Naive thymus-derived CD4-positive, alpha-beta T cell (primary cell): ENCODE measurements at regions not wholly inside any gene's neighbourhood (a gene's known extent, or its start where the extent isn't known, plus 50 kb on each side); places are given as distances from the start of the nearest gene placed in this dataset.

ENCODE experiments used
- ATAC-seq: fragments of 150-1000 bp; cut with Tn5 transposase; 2 replicates; pipeline ENCODE4 v1.10.0; 2021; ENCODE audit warnings: mild to moderate bottlenecking, moderate library complexity
- CTCF ChIA-PET: fragments of 350-600 bp; sonication (Branson Sonifier 250); formaldehyde crosslinking; loops from one replicate; lab custom pipeline; 2021; ENCODE audit warnings: antibody characterized with exemption; lab: Charles Lee
- POLR2A ChIA-PET: fragments of 350-600 bp; sonication (Branson Sonifier 250); formaldehyde crosslinking; loops from one replicate; lab custom pipeline; 2021; ENCODE audit warnings: antibody characterized with exemption, inconsistent platforms; lab: Charles Lee
- DNase-seq, 9 donors: peaks; one replicate each; pipeline versions ENCODE4 v3.0.0 to v3.0.0-alpha.2; 2020 to 2022; ENCODE audit warnings: mixed read lengths in 1 of 9
- H3K27ac ChIP-seq: one replicate; pipeline ENCODE4 v1.7.0; 2013; ENCODE audit warnings: mild to moderate bottlenecking, low read depth, low read length, moderate library complexity
- H3K27me3 ChIP-seq, 2 donors: one replicate each; pipeline ENCODE4 v1.7.0; 2013; ENCODE audit warnings: low read length in 2 of 2, mild to moderate bottlenecking in 2 of 2, moderate library complexity in 2 of 2; ENCODE audit not compliant: control insufficient read depth in 2 of 2, insufficient read depth in 2 of 2
- H3K36me3 ChIP-seq, 3 experiments: 1 replicate in 2 of 3; 2 replicates in 1 of 3; pipeline ENCODE4 v1.7.0; 2013; ENCODE audit warnings: low read length in 3 of 3, mild to moderate bottlenecking in 3 of 3, moderate library complexity in 1 of 3; ENCODE audit not compliant: insufficient read depth in 3 of 3, control insufficient read depth in 2 of 3
- H3K4me1 ChIP-seq, 2 donors: one replicate each; pipeline ENCODE4 v1.7.0; 2013; ENCODE audit warnings: low read length in 2 of 2, mild to moderate bottlenecking in 2 of 2, moderate library complexity in 1 of 2; ENCODE audit not compliant: control insufficient read depth in 2 of 2, insufficient read depth in 2 of 2
- H3K4me3 ChIP-seq: 2 replicates; pipeline ENCODE4 v1.7.0; 2013; ENCODE audit warnings: mild to moderate bottlenecking, low read length
- H3K9me3 ChIP-seq, 3 experiments: 1 replicate in 2 of 3; 2 replicates in 1 of 3; pipeline ENCODE4 v1.7.0; 2013; ENCODE audit warnings: low read length in 3 of 3; ENCODE audit not compliant: control insufficient read depth in 2 of 3
- H3K27ac Mint-ChIP-seq, 9 donors: one replicate each; pipeline ENCODE4 v1.8.0; 2020 to 2022; ENCODE audit warnings: mixed read lengths in 9 of 9, mild to moderate bottlenecking in 8 of 9, moderate library complexity in 5 of 9, inconsistent platforms in 2 of 9
- H3K27me3 Mint-ChIP-seq, 5 donors: one replicate each; pipeline ENCODE4 v1.8.0; 2021 to 2022; ENCODE audit warnings: mixed read lengths in 5 of 5, mild to moderate bottlenecking in 1 of 5
- H3K36me3 Mint-ChIP-seq, 5 donors: one replicate each; pipeline ENCODE4 v1.8.0; 2020 to 2022; ENCODE audit warnings: mixed read lengths in 5 of 5, mild to moderate bottlenecking in 3 of 5, inconsistent platforms in 1 of 5
- H3K4me1 Mint-ChIP-seq, 7 donors: one replicate each; pipeline ENCODE4 v1.8.0; 2020 to 2022; ENCODE audit warnings: mixed read lengths in 7 of 7, mild to moderate bottlenecking in 3 of 7, inconsistent platforms in 1 of 7
- H3K4me3 Mint-ChIP-seq, 10 donors: one replicate each; pipeline ENCODE4 v1.8.0; 2020 to 2022; ENCODE audit warnings: mild to moderate bottlenecking in 10 of 10, mixed read lengths in 10 of 10, moderate library complexity in 6 of 10, inconsistent platforms in 2 of 10
- H3K9me3 Mint-ChIP-seq, 11 donors: one replicate each; pipeline ENCODE4 v1.8.0; 2020 to 2022; ENCODE audit warnings: mixed read lengths in 11 of 11, mild to moderate bottlenecking in 4 of 11, inconsistent platforms in 1 of 11, moderate library complexity in 1 of 11
- intact Hi-C, 2 donors: fragments of 100-400 bp; cut with micrococcal nuclease; formaldehyde crosslinking; loops; one replicate each; pipeline ENCODE4 v1.15.1; 2023

DNA sequence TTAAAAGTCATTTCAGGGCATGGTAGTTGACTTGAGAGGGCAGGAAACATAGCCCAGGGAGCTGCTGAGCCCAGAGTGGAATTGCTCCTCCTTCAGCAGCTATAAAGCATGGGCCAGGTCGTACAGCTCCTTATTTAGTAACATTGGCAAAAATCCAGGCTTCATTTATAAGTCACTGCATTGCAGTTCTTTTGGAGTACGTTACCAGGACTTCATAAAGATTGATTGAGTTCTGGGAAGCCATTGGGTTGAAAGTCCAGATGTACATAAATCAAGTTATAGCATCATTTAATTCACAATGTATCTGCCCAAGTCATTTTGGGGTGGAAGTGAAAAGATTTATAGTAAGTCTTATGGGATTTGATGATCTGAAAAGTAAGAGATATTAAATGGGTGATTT lies 53.0 kb upstream of the ANKEF1 start:
- Histone ChIP-seq H3K27ac (no peak overlapping the region), H3K36me3 (no peaks in the 10 kb centered on the region), H3K4me1 (no peaks in the 10 kb centered on the region), H3K9me3 (no peaks in the 10 kb centered on the region), H3K27me3 (no peaks in the 10 kb centered on the region), H3K4me3 (no peak overlapping the region)
- no peaks in the 10 kb centered on the region for H3K36me3 Mint-ChIP-seq
- H3K27me3 Mint-ChIP-seq = peaks cover 5 to 11% (median 9%) of the 10 kb centered on the region in 5 donors
- no peak for DNase-seq
- no peak overlapping the region for H3K4me3 Mint-ChIP-seq
- peaks cover 0 to 4% (median 0%) of the 10 kb centered on the region in 7 donors for H3K4me1 Mint-ChIP-seq
- ChIA-PET CTCF (interaction anchor here (0.5 to 6.6 kb wide), 3 partner anchors 109 to 1060 kb away, joined by 3 to 85 read pairs (median 56); no protein-coding TSS in a partner anchor), POLR2A (no interaction called here)
- no peak for ATAC-seq
- intact Hi-C loops = no loop called here
- H3K9me3 Mint-ChIP-seq = no peaks in the 10 kb centered on the region
- no peak overlapping the region for H3K27ac Mint-ChIP-seq

DNA sequence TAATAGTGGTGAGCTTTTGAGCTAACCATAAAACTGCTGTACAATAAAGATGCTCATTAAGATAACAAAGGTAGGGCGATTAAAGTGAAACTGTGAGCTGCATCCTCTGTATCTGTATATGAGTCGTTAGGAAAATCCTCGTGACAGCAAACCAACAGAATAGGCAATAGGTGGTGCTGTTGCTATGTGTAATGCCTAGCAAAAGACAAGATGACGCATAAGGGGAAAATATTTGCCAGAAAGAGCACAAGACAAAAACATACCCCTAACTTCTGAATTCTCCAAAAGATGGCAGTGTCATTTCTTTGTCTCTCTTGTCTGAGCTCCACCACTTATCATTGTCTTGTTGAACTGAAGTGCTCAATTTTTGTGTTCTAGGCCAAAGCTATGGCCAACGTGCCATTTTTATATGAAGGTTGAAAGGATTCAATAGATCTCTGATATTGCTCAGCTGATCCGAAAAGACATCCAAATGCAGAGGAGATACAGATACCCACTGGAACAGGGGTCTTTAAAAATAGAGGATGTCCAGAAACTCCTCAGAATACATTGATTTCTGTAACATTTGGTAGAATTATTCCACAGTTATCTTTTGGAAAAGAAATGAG lies 56.3 kb upstream of the ANKEF1 start:
- peak; percentile 93 for ATAC-seq
- Histone ChIP-seq H3K27ac (no peak overlapping the region), H3K4me3 (no peak overlapping the region), H3K36me3 (no peaks in the 10 kb centered on the region), H3K27me3 (no peaks in the 10 kb centered on the region), H3K9me3 (no peaks in the 10 kb centered on the region), H3K4me1 (no peaks in the 10 kb centered on the region)
- CTCF ChIA-PET = interaction anchor here (0.6 to 6.6 kb wide), 12 partner anchors 8 to 463 kb away, joined by 3 to 85 read pairs (median 3); no protein-coding TSS in a partner anchor
- Mint-ChIP-seq H3K9me3 (no peaks in the 10 kb centered on the region), H3K4me1 (peaks cover 0 to 4% (median 0%) of the 10 kb centered on the region in 7 donors), H3K36me3 (no peaks in the 10 kb centered on the region), H3K4me3 (no peak overlapping the region), H3K27ac (peak overlapping the region in 1 of 9 donors; percentile 73), H3K27me3 (peaks cover 0 to 15% (median 6%) of the 10 kb centered on the region in 5 donors)
- intact Hi-C loops = loop anchor here (1.0 to 5.0 kb wide), 9 partner anchors 112 to 1227 kb away; partner anchors contain the start of genes MKKS (in 1 of the 2), SLX4IP (in 1 of the 2) and SNAP25 (in 1 of the 2)
- peak in 7 of 9 donors; percentile 46 to 73 (median 60) for DNase-seq
- POLR2A ChIA-PET = no interaction called here

DNA sequence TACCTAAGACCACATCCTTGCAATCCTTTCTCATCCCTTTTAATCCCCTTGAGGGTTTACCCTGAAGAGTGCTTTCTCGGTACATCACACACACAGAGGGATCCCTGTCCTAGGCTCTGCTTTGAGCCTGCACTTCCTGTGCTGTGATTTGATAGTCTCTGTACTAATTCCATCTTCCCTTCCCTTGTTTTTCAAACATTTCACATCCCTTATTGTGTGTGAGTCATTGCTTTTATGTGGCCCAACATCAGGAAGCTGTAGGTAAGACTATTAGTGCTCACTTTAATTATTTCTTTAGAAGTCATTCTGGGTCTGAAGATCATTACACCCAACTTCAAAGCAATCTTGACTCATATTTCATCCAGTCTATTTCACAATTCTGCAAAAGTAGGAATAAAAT lies 57.2 kb upstream of the ANKEF1 start:
- H3K36me3 ChIP-seq = no peaks in the 10 kb centered on the region
- ChIA-PET POLR2A (interaction anchor here (0.5 kb wide), 1 partner anchor 64 kb away, joined by 4 read pairs; no protein-coding TSS in a partner anchor), CTCF (interaction anchor here (0.6 to 6.6 kb wide), 9 partner anchors 8 to 450 kb away, joined by 3 to 85 read pairs (median 4); no protein-coding TSS in a partner anchor)
- Mint-ChIP-seq H3K4me3 (no peak overlapping the region), H3K27me3 (peaks cover 0 to 15% (median 8%) of the 10 kb centered on the region in 5 donors), H3K36me3 (no peaks in the 10 kb centered on the region), H3K27ac (peak overlapping the region in 1 of 9 donors; percentile 5), H3K9me3 (no peaks in the 10 kb centered on the region), H3K4me1 (peaks cover 0 to 4% (median 0%) of the 10 kb centered on the region in 7 donors)
- ATAC-seq = no peak
- H3K27ac ChIP-seq = no peak overlapping the region
- H3K27me3 ChIP-seq = no peaks in the 10 kb centered on the region
- H3K4me3 ChIP-seq = no peak overlapping the region
- no peaks in the 10 kb centered on the region for H3K4me1 ChIP-seq
- no peaks in the 10 kb centered on the region for H3K9me3 ChIP-seq
- intact Hi-C loops = loop anchor here (1.0 to 5.0 kb wide), 9 partner anchors 113 to 1228 kb away; partner anchors contain the start of genes MKKS (in 1 of the 2), SLX4IP (in 1 of the 2) and SNAP25 (in 1 of the 2)
- DNase-seq = no peak

DNA sequence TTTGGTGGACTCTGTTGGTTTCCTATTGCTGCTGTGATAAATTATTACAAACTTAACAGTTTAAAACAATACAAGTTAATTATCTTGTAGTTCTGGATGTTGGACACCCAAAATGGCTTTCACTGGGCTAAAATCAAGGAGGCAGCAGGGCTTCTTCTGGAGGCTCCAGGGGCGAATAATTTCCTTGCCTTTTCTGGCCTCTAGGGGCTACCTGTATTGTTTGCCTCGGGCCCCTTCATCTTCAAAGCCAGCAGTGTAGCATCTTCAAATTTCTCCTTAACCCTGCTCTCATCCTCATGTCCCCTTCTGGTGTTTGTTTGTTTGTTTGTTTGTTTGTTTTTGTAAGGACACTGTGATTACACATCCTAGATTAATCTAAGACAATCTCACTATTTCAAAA lies 60.5 kb upstream of the ANKEF1 start:
- DNase-seq = no peak
- Histone ChIP-seq H3K4me3 (no peak overlapping the region), H3K27me3 (peaks cover 0 to 4% of the 10 kb centered on the region in 2 donors), H3K36me3 (no peaks in the 10 kb centered on the region), H3K9me3 (no peaks in the 10 kb centered on the region), H3K27ac (no peak overlapping the region), H3K4me1 (no peaks in the 10 kb centered on the region)
- peaks cover 0 to 4% (median 0%) of the 10 kb centered on the region in 7 donors for H3K4me1 Mint-ChIP-seq
- no peak for ATAC-seq
- POLR2A ChIA-PET = no interaction called here
- H3K36me3 Mint-ChIP-seq = no peaks in the 10 kb centered on the region
- H3K9me3 Mint-ChIP-seq = no peaks in the 10 kb centered on the region
- CTCF ChIA-PET = interaction anchor here (0.6 to 1.0 kb wide), 2 partner anchors 118 to 233 kb away, joined by 3 to 4 read pairs; no protein-coding TSS in a partner anchor
- peaks cover 0 to 24% (median 12%) of the 10 kb centered on the region in 5 donors for H3K27me3 Mint-ChIP-seq
- intact Hi-C loops = no loop called here
- no peak overlapping the region for H3K27ac Mint-ChIP-seq
- no peak overlapping the region for H3K4me3 Mint-ChIP-seq

DNA sequence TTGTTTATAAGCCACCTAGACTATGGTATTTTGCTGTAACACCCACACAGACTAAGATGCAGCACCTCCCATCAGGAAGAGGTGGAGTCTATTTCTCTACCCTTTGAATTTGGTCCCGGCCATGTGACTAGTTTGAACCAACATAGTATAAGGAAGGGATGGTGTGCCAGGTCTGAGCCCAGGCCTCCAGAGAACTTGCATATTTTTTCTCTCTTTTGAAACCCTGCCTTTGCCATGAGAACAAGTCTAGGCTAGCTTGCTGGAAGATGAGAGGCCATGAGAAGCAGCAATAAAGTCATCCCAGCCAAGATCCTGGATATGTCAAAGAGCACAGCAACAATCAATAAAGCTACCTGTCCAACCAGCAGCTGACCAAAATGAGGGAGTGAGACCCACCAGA lies 63.0 kb upstream of the ANKEF1 start:
- H3K27me3 ChIP-seq = peaks cover 0 to 4% of the 10 kb centered on the region in 2 donors
- H3K27ac ChIP-seq = no peak overlapping the region
- H3K36me3 ChIP-seq = no peaks in the 10 kb centered on the region
- intact Hi-C loops = no loop called here
- ChIA-PET CTCF (no interaction called here), POLR2A (no interaction called here)
- no peak overlapping the region for H3K4me3 ChIP-seq
- H3K4me1 Mint-ChIP-seq = peaks cover 0 to 1% (median 0%) of the 10 kb centered on the region in 7 donors
- peaks cover 0 to 28% (median 11%) of the 10 kb centered on the region in 5 donors for H3K27me3 Mint-ChIP-seq
- no peak for ATAC-seq
- no peak overlapping the region for H3K4me3 Mint-ChIP-seq
- H3K9me3 ChIP-seq = no peaks in the 10 kb centered on the region
- H3K27ac Mint-ChIP-seq = no peak overlapping the region
- DNase-seq = no peak
- no peaks in the 10 kb centered on the region for H3K36me3 Mint-ChIP-seq
- H3K9me3 Mint-ChIP-seq = no peaks in the 10 kb centered on the region
- no peaks in the 10 kb centered on the region for H3K4me1 ChIP-seq

DNA sequence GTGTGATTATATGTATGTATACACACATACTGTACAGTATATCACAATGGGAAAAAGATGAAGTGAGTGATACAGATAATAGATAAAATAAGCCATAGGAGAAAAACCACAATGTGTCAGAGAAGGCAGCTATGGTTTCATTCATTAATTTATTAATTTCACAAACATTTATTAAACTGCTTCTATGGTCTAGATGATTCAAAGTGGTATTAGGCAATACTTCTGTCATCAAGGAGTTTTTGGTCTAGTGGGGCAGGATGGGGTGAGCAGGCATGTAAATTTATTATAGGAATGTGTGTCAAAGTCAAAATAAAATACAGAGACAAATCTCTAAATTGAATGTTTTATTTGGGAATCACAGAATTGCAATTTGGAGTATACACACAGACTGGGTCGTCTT lies 65.2 kb upstream of the ANKEF1 start:
- ATAC-seq = no peak
- ChIA-PET CTCF (interaction anchor here (0.6 to 0.9 kb wide), 2 partner anchors 8 to 110 kb away, joined by 3 to 4 read pairs; no protein-coding TSS in a partner anchor), POLR2A (no interaction called here)
- Mint-ChIP-seq H3K4me3 (no peak overlapping the region), H3K27ac (no peak overlapping the region), H3K4me1 (peaks cover 0 to 1% (median 0%) of the 10 kb centered on the region in 7 donors), H3K36me3 (no peaks in the 10 kb centered on the region), H3K9me3 (no peaks in the 10 kb centered on the region), H3K27me3 (peaks cover 2 to 32% (median 24%) of the 10 kb centered on the region in 5 donors)
- intact Hi-C loops = no loop called here
- H3K36me3 ChIP-seq = no peaks in the 10 kb centered on the region
- no peaks in the 10 kb centered on the region for H3K9me3 ChIP-seq
- no peaks in the 10 kb centered on the region for H3K4me1 ChIP-seq
- peaks cover 0 to 4% of the 10 kb centered on the region in 2 donors for H3K27me3 ChIP-seq
- H3K4me3 ChIP-seq = no peak overlapping the region
- no peak overlapping the region for H3K27ac ChIP-seq
- DNase-seq = no peak
